Mesenchymal stem cell (in vitro differentiated cells and primary cell): ENCODE measurements at regions not wholly inside any gene's neighbourhood (a gene's known extent, or its start where the extent isn't known, plus 50 kb on each side); places are given as distances from the start of the nearest gene placed in this dataset.

ENCODE experiments used
- DNase-seq: peaks from one replicate; pipeline ENCODE4 v3.0.0-alpha.2; 2013
- H2AFZ ChIP-seq: one replicate; pipeline ENCODE4 v1.6.1; 2013; ENCODE audit warnings: low read depth, mild to moderate bottlenecking, control low read depth, inconsistent platforms, low read length, moderate library complexity
- H2AK5ac ChIP-seq: 2 replicates; pipeline ENCODE4 v1.6.1; 2013; ENCODE audit warnings: low read length, moderate library complexity, mild to moderate bottlenecking, inconsistent platforms; ENCODE audit not compliant: severe bottlenecking
- H2BK120ac ChIP-seq: one replicate; pipeline ENCODE4 v1.6.1; 2013; ENCODE audit warnings: low read depth, mild to moderate bottlenecking, inconsistent platforms, low read length, moderate library complexity
- H2BK12ac ChIP-seq, 2 experiments: one replicate each; pipeline ENCODE4 v1.6.1; 2013; ENCODE audit warnings: inconsistent platforms in 2 of 2, low read length in 2 of 2, mild to moderate bottlenecking in 2 of 2, moderate library complexity in 2 of 2, control low read depth in 1 of 2
- H2BK15ac ChIP-seq: one replicate; pipeline ENCODE4 v1.6.1; 2013; ENCODE audit warnings: mild to moderate bottlenecking, low read depth, inconsistent platforms; ENCODE audit not compliant: poor library complexity, severe bottlenecking
- H2BK5ac ChIP-seq: 2 replicates; pipeline ENCODE4 v1.6.1; 2013; ENCODE audit warnings: low read depth, mild to moderate bottlenecking, low read length, control low read depth, inconsistent platforms; ENCODE audit not compliant: poor library complexity, severe bottlenecking
- H3K14ac ChIP-seq, 2 experiments: one replicate each; pipeline ENCODE4 v1.6.1; 2013; ENCODE audit warnings: inconsistent platforms in 2 of 2, low read length in 2 of 2, control low read depth in 1 of 2, mild to moderate bottlenecking in 1 of 2, moderate library complexity in 1 of 2
- H3K18ac ChIP-seq, 2 experiments: one replicate each; pipeline ENCODE4 v1.6.1; 2013; ENCODE audit warnings: inconsistent platforms in 2 of 2, low read length in 2 of 2, control low read depth in 1 of 2, low read depth in 1 of 2, mild to moderate bottlenecking in 1 of 2
- H3K23ac ChIP-seq, 2 experiments: one replicate each; pipeline ENCODE4 v1.6.1; 2013; ENCODE audit warnings: inconsistent platforms in 2 of 2, low read length in 2 of 2, mild to moderate bottlenecking in 2 of 2, moderate library complexity in 2 of 2, control low read depth in 1 of 2
- H3K27ac ChIP-seq: 2 replicates; pipeline ENCODE4 v1.5.1; 2013; ENCODE audit warnings: mild to moderate bottlenecking, moderate library complexity, low read length, control low read depth, inconsistent platforms; ENCODE audit not compliant: poor library complexity, severe bottlenecking
- H3K27me3 ChIP-seq, 2 experiments: 2 replicates each; pipeline versions ENCODE4 v1.6.1 to v1.7.0; 2013; ENCODE audit warnings: low read length in 2 of 2, mild to moderate bottlenecking in 2 of 2, moderate library complexity in 2 of 2, control low read depth in 1 of 2, inconsistent platforms in 1 of 2; ENCODE audit not compliant: control insufficient read depth in 1 of 2, insufficient read depth in 1 of 2
- H3K36me3 ChIP-seq, 2 experiments: 2 replicates each; pipeline versions ENCODE4 v1.6.1 to v1.7.0; 2013; ENCODE audit warnings: low read length in 2 of 2, control low read depth in 1 of 2, inconsistent platforms in 1 of 2, low read depth in 1 of 2, mild to moderate bottlenecking in 1 of 2; ENCODE audit not compliant: insufficient read depth in 2 of 2, control insufficient read depth in 1 of 2
- H3K4ac ChIP-seq, 2 experiments: one replicate each; pipeline ENCODE4 v1.6.1; 2013; ENCODE audit warnings: inconsistent platforms in 2 of 2, low read length in 2 of 2, mild to moderate bottlenecking in 2 of 2, moderate library complexity in 2 of 2, control low read depth in 1 of 2, low read depth in 1 of 2
- H3K4me1 ChIP-seq: 2 replicates; pipeline ENCODE4 v1.6.1; 2013; ENCODE audit warnings: low read depth, low read length, control low read depth; ENCODE audit not compliant: control insufficient read depth, insufficient read depth
- H3K4me2 ChIP-seq: 2 replicates; pipeline ENCODE4 v1.6.1; 2013; ENCODE audit warnings: low read length, mild to moderate bottlenecking, inconsistent platforms; ENCODE audit not compliant: poor library complexity, severe bottlenecking
- H3K4me3 ChIP-seq, 2 experiments: 2 replicates each; pipeline versions ENCODE4 v1.5.1 to v1.7.0; 2013; ENCODE audit warnings: low read length in 2 of 2, mild to moderate bottlenecking in 2 of 2, control low read depth in 1 of 2, low read depth in 1 of 2; ENCODE audit not compliant: insufficient read depth in 1 of 2
- H3K79me1 ChIP-seq: replicated peaks from 2 replicates; pipeline ENCODE4 v1.6.1; 2013; ENCODE audit warnings: mild to moderate bottlenecking, control low read depth, low read length, inconsistent platforms; ENCODE audit not compliant: poor library complexity, severe bottlenecking
- H3K9ac ChIP-seq: 2 replicates; pipeline ENCODE4 v1.7.0; 2013; ENCODE audit warnings: mild to moderate bottlenecking, low read length, moderate library complexity
- H3K9me3 ChIP-seq: 2 replicates; pipeline ENCODE4 v1.7.0; 2013; ENCODE audit warnings: mild to moderate bottlenecking, low read length; ENCODE audit not compliant: control insufficient read depth
- H4K8ac ChIP-seq: one replicate; pipeline ENCODE4 v1.6.1; 2013; ENCODE audit warnings: inconsistent platforms, mild to moderate bottlenecking, low read length, moderate library complexity
- H4K91ac ChIP-seq: one replicate; pipeline ENCODE4 v1.6.1; 2013; ENCODE audit warnings: mild to moderate bottlenecking, low read length, inconsistent platforms
- whole genome bisulfite sequencing: methylation state at CpG from one replicate; pipeline ENCODE4 v1.1.7; 2013; ENCODE audit warnings: mixed read lengths; 5-methylcytosine and 5-hydroxymethylcytosine counted together

DNA sequence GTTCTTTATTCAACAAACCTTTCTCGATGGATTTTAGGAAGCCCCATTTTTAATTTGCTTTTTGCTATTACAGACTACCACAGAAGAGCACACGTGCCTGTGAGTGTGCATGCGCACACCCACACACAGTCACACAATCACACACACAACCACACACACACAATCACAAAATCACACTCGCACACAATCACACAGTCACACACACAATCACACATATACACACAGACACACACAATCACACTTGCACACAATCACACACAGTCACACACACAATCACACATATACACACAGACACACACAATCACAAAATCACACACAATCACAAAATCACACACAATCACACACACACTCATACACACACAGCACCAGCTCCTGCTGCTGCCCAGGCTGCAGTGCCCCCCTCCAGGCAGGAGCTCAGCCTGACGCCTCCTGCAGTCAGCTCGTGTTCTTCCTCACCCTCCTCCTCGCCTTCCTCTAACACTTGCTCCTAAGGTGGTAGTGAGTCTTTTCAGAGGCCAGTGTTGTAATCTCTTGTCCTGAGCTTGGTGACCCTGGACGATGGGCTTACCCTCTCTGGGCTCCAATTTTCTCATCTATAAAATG lies 125.0 kb upstream of the SOX1 start:
- Histone ChIP-seq H2BK5ac (no peak overlapping the region), H3K27ac (no peak overlapping the region), H2BK12ac (no peak overlapping the region), H3K4ac (no peak overlapping the region), H4K8ac (no peak overlapping the region), H3K9ac (no peak overlapping the region), H3K27me3 (peaks cover 0 to 3% of the 10 kb centered on the region in 2 experiments), H3K36me3 (no peaks in the 10 kb centered on the region), H2BK120ac (no peak overlapping the region), H3K4me2 (no peak overlapping the region), H4K91ac (no peak overlapping the region), H2BK15ac (no peak overlapping the region), H3K4me3 (no peak overlapping the region), H3K14ac (no peak overlapping the region), H3K18ac (no peak overlapping the region), H3K23ac (no peak overlapping the region), H2AK5ac (no peak overlapping the region), H3K4me1 (no peaks in the 10 kb centered on the region), H3K79me1 (no peaks in the 10 kb centered on the region), H3K9me3 (peaks cover 6% of the 10 kb centered on the region), H2AFZ (no peak overlapping the region)
- DNase-seq, result no peak
- WGBS, result 83% methylated on average over 5 of the region's 8 CpGs

DNA sequence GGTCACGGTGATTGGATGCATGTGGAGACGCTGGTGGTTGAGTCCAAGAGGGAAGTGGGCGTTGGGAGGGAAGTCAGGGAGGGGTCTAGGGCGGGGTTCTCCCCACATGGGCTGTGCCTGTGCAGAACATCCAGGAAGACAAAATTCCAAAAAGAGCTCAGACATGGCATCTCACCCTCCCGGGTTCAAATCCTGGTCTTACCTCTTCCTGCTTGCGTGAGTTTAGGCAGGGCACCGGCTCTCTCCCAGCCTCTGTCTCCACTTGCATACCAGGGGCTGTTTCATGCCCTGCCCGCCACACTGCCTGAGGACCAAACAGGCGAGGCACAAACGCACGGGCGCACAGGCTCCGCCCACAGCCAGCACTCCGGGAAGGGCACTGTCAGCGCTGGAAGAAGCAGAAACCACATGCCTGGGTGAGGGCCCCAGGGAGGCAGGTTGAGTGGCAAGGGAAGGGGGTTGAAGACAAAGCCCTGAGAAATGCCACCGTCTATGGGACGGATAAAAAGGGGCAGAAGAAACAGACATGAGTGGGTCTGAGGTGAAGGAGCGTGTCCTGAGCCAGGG lies 123.6 kb upstream of the SOX1 start:
- DNase-seq, result no peak
- H3K9ac ChIP-seq, result no peak overlapping the region
- H3K9me3 ChIP-seq, result no peaks in the 10 kb centered on the region
- H3K36me3 ChIP-seq, result no peaks in the 10 kb centered on the region
- H2BK120ac ChIP-seq, result no peak overlapping the region
- H2BK5ac ChIP-seq, result no peak overlapping the region
- H2BK12ac ChIP-seq, result no peak overlapping the region
- H2BK15ac ChIP-seq, result no peak overlapping the region
- H3K27me3 ChIP-seq, result peaks cover 0 to 3% of the 10 kb centered on the region in 2 experiments
- no peak overlapping the region for H3K4me2 ChIP-seq
- H4K8ac ChIP-seq, result no peak overlapping the region
- H3K4ac ChIP-seq, result no peak overlapping the region
- H3K18ac ChIP-seq, result no peak overlapping the region
- no peak overlapping the region for H3K27ac ChIP-seq
- WGBS, result 72% methylated on average over 18 of the region's 18 CpGs
- H4K91ac ChIP-seq, result no peak overlapping the region
- H2AFZ ChIP-seq, result no peak overlapping the region
- H3K4me1 ChIP-seq, result no peaks in the 10 kb centered on the region
- no peak overlapping the region for H3K23ac ChIP-seq
- H2AK5ac ChIP-seq, result no peak overlapping the region
- no peak overlapping the region for H3K14ac ChIP-seq
- no peaks in the 10 kb centered on the region for H3K79me1 ChIP-seq
- H3K4me3 ChIP-seq, result no peak overlapping the region

DNA sequence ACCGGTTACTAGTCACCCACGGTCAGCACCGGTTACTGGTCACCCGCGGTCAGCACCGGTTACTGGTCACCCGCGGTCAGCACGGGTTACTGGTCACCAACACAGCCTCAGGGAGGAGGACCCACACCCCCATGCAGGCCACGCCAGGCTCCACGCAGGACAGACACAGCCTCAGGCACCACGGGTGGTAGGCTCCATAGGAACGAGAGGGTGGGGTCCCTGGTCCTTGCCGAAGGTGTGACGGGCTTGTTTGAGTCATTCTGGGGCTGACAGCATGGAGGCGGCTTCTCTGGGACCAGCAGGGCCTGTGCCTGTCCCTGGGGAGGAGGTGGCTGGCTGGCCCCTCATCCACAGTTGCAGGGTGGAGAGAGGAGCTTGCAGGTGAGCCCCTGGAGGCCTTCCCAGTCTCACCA lies 122.8 kb upstream of the SOX1 start:
- Histone ChIP-seq H3K23ac (no peak overlapping the region), H2BK12ac (no peak overlapping the region), H3K4ac (no peak overlapping the region), H3K27me3 (peaks cover 0 to 3% of the 10 kb centered on the region in 2 experiments), H3K9ac (no peak overlapping the region), H2BK15ac (no peak overlapping the region), H4K91ac (no peak overlapping the region), H3K4me2 (no peak overlapping the region), H2AK5ac (no peak overlapping the region), H4K8ac (no peak overlapping the region), H2BK5ac (no peak overlapping the region), H3K18ac (no peak overlapping the region), H3K27ac (no peak overlapping the region), H3K4me1 (no peaks in the 10 kb centered on the region), H2AFZ (no peak overlapping the region), H3K36me3 (no peaks in the 10 kb centered on the region), H3K14ac (no peak overlapping the region), H3K9me3 (no peaks in the 10 kb centered on the region), H3K79me1 (no peaks in the 10 kb centered on the region), H3K4me3 (no peak overlapping the region), H2BK120ac (no peak overlapping the region)
- 84% methylated on average over 16 of the region's 16 CpGs for WGBS
- no peak for DNase-seq

GRCh38 chr13:111945086-111945485 lies 121.9 kb upstream of the SOX1 start:
- H3K18ac ChIP-seq, result no peak overlapping the region
- no peak overlapping the region for H3K4me3 ChIP-seq
- no peaks in the 10 kb centered on the region for H3K4me1 ChIP-seq
- H3K27me3 ChIP-seq, result peaks cover 0 to 3% of the 10 kb centered on the region in 2 experiments
- no peak overlapping the region for H2AFZ ChIP-seq
- H3K9me3 ChIP-seq, result peaks cover 8% of the 10 kb centered on the region
- WGBS, result 83% methylated on average over 16 of the region's 16 CpGs
- H3K27ac ChIP-seq, result no peak overlapping the region
- no peaks in the 10 kb centered on the region for H3K36me3 ChIP-seq
- no peak overlapping the region for H2BK12ac ChIP-seq
- no peaks in the 10 kb centered on the region for H3K79me1 ChIP-seq
- no peak overlapping the region for H2BK15ac ChIP-seq
- no peak overlapping the region for H2BK5ac ChIP-seq
- H3K14ac ChIP-seq, result no peak overlapping the region
- no peak overlapping the region for H2BK120ac ChIP-seq
- no peak overlapping the region for H4K8ac ChIP-seq
- H3K23ac ChIP-seq, result no peak overlapping the region
- H2AK5ac ChIP-seq, result no peak overlapping the region
- DNase-seq, result no peak
- no peak overlapping the region for H4K91ac ChIP-seq
- H3K9ac ChIP-seq, result no peak overlapping the region
- H3K4me2 ChIP-seq, result no peak overlapping the region
- no peak overlapping the region for H3K4ac ChIP-seq
